ENCODE measurements at regions not wholly inside any gene's neighbourhood (a gene's known extent, or its start where the extent isn't known, plus 50 kb on each side); places are given as distances from the start of the nearest gene placed in this dataset.

- TF ChIP-seq CSDC2 (CRISPR knock-in tag; IDR thresholded peaks at IDR 0.05) (no peak), RARB (CRISPR knock-in tag; IDR thresholded peaks at IDR 0.05) (no peak), ZFP30 (CRISPR knock-in tag; IDR thresholded peaks at IDR 0.05) (no peak), PATZ1 (CRISPR knock-in tag; IDR thresholded peaks at IDR 0.05; ENCODE audit: borderline replicate concordance) (no peak), GLIS3 (CRISPR knock-in tag; IDR thresholded peaks at IDR 0.05) (no peak), POU6F1 (CRISPR knock-in tag; IDR thresholded peaks at IDR 0.05; ENCODE audit: borderline replicate concordance, low read depth) (no peak), ZFP3 (CRISPR knock-in tag; IDR thresholded peaks at IDR 0.05) (no peak), TCF4 (CRISPR knock-in tag; IDR thresholded peaks at IDR 0.05; ENCODE audit: borderline replicate concordance) (no peak), TSHZ2 (CRISPR knock-in tag; IDR thresholded peaks at IDR 0.05) (no peak), CREB5 (CRISPR knock-in tag; IDR thresholded peaks at IDR 0.05; ENCODE audit: low read depth) (no peak)
These were observed 94.0 kb upstream of the LANCL2 start for GRCh38 chr7:55271069-55271626.
